Stimulated activated CD8-positive, alpha-beta memory T cell treated with anti-CD3 and anti-CD28 coated beads, Interleukin-15, amount 100 ng/mL, for 1 hour (primary cell): ENCODE measurements at regions not wholly inside any gene's neighbourhood (a gene's known extent, or its start where the extent isn't known, plus 50 kb on each side); places are given as distances from the start of the nearest gene placed in this dataset.
"Not testable (repeated sequence)": the region's sequence is repeated elsewhere in the genome, so short reads cannot be mapped to it uniquely, and the experiment has no call there.

ENCODE experiments used
- DNase-seq: peaks from one replicate; pipeline ENCODE4 v3.0.0-alpha.2; 2020; ENCODE audit warnings: low read depth

DNA sequence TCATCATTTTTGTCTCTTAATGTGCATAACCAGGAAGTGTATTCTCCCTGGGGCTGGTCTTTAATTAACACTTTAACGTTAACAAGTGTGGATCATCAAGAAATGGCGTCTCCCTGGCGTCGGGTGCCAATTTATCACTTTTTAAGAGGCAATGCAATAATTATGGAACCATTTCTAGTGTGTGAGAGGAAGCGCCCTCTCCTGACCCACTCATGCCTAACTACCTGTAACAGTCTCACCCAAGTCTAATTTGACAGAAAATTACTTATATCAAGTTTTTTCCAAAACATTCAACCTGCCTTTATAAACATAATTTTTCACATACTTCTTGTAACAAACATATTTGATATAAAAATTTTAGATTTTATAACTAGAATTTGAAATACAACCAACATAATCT, 905.3 kb upstream of the MDGA2 start:
- no peak for DNase-seq

DNA sequence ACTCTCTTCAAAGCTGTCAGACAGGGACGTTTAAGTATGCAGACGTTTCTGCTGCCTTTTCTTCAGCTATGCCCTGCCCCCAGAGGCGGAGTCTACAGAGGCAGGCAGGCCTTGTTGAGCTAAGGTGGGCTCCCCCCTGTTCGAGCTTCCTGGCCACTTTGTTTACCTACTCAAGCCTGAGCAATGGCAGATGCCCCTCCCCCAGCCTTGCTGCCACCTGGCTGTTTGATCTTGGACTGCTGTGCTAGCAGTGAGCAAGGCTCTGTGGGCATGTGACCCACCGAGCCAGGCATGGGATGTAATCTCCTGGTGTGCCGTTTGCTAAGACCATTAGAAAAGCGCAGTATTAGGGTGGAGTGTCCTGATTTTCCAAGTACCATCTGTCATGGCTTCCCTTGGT, 900.4 kb upstream of the MDGA2 start:
- no peak for DNase-seq

DNA sequence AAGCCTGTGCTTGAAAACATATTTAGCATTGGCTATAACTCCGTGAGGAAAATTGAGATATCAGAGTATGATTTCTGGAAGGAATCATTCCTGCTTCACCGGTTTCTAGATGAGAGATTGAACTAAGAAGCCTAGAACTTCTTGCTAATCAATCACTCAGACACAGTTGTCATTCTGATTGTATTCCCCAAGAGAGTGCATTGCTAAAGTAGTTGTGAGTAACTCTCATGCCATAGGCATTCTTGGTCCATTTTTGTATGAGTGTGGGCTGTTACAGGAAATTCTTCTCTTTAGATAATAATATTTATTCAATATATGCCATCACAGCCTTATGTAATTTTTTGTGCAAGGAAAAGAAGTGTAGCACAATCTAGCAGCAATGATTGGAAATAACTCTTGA, 893.3 kb upstream of the MDGA2 start:
- no peak for DNase-seq

DNA sequence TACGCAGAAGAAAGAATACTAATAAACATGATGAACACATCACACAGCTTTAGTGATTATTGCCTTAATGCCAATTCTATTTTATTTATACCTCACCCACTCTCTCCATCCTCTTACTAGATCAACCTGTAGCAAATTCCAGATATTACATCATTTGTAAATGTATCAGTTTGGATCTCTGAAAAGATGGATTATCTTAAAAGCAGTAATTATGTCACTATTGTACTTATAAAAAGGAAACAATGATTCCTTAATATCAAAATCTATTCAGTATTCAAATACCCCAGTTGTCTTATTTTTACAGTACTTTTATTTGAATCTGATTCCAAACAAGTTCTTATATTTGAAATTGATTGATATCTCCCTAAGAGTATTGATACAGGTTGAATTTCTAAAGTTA, 892.8 kb upstream of the MDGA2 start:
- no peak for DNase-seq

DNA sequence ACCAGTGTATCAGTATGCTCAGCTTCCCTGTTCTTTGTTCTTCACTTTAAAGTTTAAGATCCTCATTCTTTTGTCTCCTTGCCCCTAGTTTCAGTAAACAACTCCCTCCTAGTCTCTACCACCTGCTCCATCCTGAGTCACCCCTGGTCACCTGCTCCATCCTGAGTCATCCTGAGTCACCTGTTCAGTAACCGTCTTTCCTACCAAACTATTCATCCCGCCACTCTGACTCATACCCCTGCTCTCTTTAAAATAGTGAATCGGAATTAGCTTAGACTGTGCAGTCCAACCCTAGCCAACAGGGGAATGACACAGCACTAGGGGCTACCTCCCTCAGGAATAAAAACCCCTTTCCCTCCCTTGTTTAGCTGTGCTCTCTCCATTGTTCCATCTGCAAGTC, 888.1 kb upstream of the MDGA2 start:
- DNase-seq = no peak

DNA sequence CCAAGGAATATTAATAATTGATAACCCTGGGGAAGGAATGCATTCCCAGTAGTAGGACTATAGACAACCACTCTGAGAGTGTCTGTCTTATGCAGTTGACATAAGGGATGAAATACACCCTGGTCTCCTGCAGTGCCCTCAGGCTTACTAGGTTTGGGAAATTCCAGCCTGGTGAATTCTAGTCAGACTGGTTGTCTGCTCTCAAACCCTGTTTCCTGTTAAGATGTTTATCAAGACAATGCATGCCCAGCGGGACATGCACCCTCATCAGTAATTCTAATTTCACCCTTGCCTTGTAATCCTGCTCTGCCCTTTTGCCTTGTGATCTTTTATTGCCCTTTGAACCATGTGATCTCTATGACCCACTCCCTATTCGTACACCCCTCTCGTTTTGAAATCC, 886.0 kb upstream of the MDGA2 start:
- DNase-seq = not testable (repeated sequence)

DNA sequence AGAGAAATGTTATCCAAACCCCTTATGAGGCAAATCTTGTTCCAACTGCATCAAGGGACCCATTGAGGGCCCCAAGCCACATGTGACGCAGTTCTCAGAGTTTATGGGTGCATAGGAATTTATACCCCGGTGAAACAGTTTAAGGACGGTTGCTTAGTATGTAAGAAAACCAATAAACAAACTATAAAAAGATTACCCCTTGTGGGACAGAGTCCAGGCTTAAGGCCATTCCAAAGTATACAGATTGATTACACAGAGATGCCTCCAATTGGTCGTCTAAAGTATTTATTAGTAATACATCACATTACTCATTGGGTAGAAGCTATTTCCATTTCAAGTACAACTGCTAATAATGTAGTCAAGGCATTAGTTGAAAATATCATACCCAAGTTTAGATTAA, 885.0 kb upstream of the MDGA2 start:
- DNase-seq = no peak

DNA sequence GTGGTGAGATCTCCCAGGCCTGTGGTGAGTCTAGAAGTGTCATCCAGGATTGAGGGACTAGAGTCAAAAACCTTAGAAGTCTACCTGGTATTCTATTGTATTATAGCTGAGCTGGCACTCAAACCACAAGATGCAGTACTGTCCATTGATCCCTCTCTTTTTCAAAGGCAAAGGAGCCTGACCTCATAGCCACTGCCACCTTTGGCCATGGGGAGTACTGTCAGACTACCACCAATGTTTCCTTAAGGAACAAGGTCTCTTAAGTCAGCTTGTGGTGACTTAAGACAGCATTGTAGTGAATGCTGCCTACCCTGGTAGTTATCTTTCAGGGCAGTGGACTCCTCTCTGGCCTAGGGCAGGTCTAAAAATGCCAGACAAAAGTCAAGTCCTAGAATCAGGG, 878.0 kb upstream of the MDGA2 start:
- DNase-seq = no peak

DNA sequence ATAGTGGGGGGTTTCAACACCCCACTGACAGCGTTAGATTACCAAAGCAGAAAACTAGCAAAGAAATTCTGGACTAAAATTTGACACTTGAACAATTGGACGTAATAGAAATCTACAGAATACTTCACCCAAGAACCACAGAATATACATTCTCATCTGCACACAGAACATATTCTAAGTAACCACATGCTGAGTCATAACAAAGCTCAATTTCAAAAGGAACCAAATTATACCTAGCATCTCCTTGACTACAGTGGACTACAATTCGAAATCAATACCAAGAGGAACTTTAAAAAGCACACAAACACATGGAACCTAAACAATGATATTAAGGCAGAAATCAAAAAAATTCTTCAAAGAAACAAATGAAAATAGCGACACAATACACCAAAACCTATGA, 871.6 kb upstream of the MDGA2 start:
- DNase-seq = no peak

DNA sequence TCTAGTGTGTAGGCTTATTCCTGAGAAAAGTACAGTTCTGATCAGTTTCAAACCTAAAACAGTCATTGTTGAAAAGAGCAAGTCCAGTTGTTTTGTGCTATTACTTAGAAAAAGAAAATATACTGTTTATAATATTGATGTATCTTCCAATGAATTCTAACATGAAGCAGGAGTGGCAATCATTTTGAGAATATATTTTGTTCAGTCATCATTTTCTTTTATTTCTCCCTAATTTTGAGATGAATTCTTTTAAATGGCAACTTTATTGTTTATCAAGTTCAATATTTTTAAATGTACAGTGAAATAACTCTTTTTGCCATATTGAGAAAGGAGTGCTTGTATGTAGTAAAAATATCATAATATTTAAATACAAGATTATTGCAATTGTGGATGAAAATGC, 862.2 kb upstream of the MDGA2 start:
- no peak for DNase-seq

DNA sequence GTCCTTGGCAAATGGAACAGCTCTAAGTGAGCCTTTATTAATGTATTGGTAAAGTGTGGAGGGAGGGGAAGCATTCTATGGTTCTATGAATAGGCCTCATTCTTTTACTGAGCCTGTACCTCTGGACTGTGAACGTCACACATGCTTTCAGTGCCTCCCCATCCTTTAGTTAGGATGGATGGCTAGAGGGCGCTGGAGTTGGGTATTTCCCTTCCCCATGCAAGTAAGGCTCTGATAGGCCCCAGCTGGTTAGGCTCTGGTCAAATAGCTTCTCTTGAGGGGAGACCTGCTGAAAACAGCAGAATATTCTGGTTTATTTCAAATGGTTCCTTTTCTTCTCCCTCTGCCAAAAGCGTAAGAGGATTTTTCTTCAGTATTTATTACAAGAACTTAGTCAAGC, 860.9 kb upstream of the MDGA2 start:
- DNase-seq = no peak

DNA sequence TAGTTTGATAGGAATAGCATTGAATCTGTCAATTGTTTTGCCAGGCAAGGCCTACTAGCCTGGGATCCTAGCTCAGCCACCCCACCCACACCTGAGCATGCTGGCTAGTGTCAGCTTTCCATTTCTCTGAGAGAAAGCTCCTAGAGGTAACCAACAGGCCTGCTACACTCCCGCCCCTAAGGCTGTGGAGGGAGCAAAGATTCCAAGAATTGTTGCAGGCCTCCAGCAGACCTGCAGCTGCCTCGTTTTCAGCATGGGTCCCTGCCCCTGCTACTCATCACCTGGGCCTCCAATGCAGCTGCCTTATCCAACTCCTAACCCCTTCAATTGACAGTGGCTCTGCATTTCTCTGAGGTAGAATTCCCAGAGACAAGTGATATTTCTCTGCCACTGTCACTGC, 852.4 kb upstream of the MDGA2 start:
- DNase-seq = no peak

DNA sequence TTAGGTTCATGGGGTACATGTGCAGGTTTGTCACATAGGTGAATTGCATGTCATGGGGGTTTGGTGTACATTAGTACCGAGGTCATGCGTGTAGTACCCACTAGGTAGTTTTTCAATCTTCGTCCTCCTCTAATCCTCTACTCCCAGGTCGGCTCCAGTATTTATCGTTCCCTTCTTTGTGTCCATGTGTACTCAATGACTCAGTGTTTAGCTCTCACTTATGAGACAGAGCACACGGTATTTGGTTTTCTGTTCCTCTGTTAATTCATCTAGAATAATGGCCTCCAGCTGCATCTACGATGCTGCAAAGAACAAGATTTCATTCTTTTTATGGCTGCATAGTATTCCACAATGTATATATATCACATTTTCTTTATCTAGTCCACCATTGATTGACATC, 850.9 kb upstream of the MDGA2 start:
- no peak for DNase-seq

DNA sequence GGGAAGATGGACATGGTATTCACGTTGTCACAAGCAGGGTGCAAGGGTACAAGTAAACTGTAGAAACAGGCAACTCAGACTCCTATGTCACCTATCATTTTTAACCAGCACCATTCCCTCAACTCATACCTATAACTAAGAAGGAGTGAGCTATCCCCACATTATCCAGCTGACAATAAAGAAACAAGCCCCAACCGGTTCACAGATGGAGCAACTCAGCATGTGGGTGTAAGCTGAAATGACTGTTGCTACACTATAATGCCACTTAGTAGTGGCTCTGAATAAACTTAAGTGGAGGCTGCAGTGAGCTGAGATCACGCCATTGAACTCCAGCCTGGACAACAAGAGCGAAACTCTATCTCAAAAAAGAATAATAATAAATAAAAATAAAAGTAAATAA, 829.5 kb upstream of the MDGA2 start:
- no peak for DNase-seq

DNA sequence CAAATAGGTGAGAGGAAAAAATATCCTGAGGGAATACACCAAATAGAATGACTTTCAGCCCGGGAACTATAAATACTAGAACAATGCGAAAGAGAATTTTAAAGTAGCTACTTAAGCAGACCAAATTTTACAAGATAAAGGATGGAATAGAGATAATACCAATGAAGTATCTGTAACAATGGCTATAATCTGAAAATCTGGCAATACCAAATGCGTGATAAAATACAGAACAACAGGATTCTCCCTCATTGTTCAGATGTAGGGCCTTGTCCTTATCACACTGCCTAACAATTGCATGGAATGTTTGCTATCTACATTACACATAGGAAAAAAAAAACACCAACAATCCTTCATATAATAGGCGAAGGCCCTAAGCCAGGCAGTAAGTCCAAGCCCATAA, 815.4 kb upstream of the MDGA2 start:
- DNase-seq = no peak

DNA sequence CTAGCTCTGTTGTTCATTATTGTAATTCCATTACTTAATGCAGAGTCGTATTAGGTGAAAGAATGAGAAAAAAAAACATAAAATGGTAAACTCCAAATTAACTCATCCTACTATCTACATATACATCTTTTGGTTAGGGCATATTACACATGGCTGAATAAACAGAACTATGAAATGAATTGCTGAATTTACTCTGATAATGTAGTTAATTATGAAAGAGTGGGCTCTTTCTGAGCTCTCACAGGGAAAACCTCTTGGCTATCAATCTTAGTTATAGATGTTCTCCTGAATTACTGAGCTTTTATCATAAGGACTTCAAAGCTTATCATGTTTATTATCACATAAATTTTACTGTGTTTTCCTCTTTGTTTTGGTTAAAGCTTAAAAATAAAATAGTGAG, 798.5 kb upstream of the MDGA2 start:
- no peak for DNase-seq

DNA sequence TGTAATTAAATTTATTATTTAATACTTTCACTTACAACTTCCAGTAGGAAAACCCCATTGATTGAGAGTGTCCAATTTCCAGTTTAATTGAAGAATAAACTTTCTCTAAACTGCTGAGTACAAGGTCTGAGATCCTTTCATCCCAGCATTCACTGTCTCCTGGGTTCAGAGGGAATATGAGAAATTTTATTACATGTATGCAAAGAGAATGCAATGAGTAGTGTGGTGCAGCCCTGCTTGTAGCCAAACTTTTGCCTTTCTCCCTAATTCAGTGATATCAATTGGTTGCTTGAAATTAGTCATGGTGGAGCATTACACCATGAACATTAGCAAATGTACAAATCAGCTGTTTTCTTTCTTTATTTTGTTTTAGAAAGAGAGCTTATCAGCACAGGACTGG, 780.6 kb upstream of the MDGA2 start:
- no peak for DNase-seq

DNA sequence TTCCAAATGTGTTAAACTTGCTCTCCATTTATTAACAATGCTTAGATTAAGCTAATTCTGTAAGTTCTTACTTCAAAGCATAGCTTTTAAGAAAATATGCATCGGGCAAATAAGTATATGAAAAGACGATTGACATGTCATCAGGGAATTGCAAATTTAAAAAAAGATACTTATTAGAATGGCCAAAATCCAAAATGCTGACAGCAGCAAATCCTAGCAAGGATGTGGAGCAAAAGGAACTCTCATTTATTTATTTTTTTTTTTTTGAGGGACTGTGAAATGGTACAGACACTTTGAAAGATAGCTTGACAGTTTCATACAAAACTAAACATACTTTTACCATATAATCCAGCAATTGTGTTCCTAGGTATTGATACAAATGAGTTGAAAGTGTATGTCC, 779.5 kb upstream of the MDGA2 start:
- DNase-seq = no peak

DNA sequence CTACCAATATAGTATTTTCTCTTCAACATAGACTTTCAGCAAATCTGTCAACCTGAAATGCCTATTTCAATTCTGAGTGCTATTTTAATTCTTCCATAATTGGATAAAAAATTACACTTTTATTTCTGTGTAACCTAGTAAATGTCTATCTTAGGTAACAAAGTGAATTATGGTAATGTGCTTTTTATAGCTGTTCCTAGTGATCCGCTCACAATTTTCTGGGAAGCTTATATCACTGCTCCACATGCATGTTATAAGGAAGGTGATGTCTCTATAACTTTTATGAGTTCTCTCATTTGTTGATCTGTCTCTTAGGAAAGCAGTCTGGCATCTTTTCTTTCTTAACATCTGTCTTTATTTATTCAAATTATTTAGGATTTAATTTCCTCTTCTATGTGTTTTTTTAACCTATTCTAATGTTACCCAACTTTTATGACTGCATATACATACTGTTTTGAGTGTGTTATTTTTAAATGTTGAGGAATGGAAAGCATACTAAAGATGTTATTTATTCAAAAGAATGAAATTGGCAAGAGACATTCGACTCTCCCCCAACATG, 777.1 kb upstream of the MDGA2 start:
- no peak for DNase-seq

DNA sequence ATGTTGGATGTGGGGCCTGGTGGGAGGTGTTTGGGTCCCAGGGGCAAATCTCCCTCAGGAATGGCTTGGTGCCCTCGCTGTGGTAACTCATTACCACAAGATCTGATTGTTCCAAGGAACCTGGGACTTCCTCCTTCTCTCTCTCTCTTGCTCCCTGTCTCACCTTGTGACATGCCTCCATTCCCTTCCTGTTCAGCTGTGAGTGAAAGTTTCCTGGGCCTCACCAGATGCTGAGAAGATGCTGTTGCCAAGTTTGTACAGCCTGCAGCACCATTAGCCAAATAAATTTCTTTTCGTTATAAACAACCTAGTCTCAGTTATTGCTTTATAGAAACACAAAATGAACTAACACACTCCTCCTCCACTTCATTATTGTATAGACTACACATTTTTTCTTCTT, 759.8 kb upstream of the MDGA2 start:
- DNase-seq = no peak

DNA sequence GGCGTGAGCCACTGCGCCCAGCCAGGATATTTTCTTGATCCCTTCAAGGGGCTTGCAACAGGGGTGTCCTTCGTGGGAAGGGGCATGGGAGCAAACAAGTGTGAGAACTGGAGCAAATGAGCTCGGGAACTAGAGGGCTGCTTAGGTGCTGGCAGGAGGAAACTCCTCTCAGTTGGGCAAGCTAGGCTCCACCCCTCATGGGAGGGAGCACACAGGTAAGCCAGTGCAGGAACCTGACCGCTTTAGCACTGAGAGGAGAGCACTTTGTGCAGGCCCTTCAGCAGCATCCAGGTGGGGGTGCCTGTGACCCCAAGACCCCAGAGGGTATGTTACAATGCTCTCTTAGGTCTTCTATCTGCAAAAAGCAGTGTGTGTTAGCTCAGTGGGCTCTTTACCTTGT, 755.4 kb upstream of the MDGA2 start:
- DNase-seq = no peak

DNA sequence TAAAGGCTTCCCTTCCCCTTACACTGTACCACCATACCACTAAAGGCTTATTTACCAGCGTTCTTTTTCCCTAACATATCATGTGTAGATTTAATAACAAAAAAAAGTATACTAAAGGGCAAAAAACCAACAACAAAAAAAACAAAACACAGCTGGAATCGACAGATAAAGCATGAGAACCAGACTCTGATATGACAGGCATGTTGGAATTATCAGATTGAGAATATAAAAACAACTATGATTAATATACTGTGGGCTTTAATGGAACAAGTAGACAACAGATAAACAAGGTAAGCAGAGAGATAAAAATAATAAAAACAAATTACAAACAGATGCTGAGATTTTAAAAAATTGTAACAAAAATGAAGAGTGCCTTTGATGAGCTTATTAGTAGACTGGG, 754.1 kb upstream of the MDGA2 start:
- no peak for DNase-seq

DNA sequence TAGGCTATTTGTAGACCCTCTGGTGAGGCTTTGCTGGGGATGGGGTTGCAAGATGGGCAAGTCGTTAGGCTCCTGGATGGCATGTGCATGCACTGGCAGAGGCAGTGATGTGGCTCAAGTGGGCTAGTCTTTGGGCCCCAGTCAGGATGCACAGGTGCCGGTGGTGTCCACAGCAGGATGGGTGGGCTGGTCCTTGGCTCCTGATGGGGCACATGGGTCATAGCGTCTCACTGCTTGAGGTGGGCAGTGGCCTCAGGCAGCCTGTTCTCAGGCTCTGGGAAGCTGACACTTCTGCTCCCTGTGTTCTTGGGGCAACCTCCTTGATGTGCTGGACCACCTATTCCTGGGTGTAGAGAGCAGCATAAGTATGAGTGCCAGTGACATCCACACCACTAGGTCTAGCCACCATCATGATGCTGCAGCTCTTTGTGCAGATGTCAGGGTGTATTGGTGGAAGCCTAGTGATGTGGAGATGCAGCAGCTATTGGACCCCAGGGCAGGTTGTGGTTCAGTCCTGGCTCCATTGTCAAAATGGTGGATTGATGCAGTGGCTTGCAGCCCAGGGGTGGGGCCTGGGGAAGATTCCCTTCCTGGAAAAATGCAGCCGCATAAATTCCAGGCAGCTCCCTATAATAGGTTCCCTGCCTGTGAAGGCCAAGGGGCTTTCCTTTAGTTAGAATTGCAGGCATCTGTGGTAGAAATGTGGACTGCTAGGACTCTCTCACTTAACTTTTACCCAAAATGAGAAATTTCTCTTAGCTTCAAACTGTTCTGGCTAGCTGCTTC, 742.5 kb upstream of the MDGA2 start:
- DNase-seq = no peak

DNA sequence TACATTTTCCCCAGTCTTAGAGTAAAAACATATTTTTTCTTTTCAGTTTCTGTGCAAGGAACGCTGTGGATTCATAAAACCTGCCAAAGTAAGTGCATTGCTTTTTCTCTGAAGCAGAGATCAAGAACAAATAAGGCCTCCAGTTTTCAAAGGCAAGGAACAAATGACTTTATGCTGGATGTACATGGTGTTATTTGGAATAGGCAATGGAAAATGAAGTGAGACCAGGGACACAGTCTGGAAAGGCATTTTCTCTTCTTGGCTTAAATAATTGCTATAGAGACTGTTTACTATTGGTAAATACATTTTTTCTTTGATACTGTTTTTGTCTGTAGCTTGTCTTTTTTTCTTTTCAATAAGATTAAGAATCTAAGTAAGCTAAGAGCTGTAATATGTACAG, 725.9 kb upstream of the MDGA2 start:
- no peak for DNase-seq
